OCI-LY3 (cell line): ENCODE measurements at regions not wholly inside any gene's neighbourhood (a gene's known extent, or its start where the extent isn't known, plus 50 kb on each side); places are given as distances from the start of the nearest gene placed in this dataset.

Experiments
- EZH2phosphoT487 ChIP-seq: fragments of 200-600 bp; shearing (Covaris generic); IDR thresholded peaks from 2 replicates; pipeline ENCODE4 v1.6.1; 2018; ENCODE audit warnings: antibody characterized with exemption, mixed run types, low read depth
- TF ChIP-seq, protein P1 (sequence below): fragments of 200-600, 300-600 bp; sonication (generic); IDR thresholded peaks from 2 replicates; pipeline ENCODE4 v1.5.1; 2014; ENCODE audit warnings: antibody characterized with exemption, low read length, low read depth

DNA sequence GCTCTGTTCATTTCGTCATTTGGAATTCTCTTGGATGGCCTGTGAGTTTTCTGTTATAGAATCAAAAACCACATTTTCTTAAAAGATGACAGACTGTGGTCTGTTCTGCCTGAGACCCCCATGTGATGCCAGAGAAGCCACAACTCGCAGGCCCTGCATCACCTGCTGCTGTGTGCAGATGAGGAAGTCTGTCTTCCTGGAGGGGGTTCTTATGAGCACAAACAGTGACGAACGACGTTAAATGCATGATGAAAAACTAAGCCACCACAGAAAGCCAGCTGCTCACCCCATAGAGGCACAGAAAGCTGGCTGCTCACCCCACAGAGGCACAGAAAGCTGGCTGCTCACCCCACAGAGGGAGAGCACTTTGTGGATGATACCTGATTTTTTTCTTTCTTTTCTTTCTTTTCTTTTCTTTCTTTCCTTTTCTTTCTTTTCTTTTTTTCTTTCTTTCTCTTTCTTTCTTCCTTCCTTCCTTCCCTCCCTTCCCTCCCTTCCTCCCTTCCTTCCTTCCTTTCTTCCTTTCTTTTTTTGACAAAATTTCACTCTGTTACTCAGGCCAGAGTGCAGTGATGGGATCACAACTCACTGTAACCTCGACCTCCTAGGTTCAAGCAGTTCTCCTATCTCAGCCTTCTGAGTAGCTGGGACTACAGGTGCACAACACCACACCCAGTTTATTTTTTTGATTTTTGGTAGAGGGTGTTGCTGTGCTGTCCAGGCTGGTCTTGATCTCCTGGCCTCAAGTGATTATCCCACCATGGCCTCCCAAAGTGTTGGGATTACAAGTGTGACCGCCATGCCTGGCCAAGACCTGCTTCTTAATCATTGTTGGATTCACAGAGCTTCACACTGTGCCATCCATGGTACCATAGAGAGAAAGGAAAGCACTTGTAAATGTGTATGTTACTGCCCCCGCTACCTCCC lies 1191.4 kb downstream of the UQCRFS1 start:
- TF ChIP-seq, protein P1, sequence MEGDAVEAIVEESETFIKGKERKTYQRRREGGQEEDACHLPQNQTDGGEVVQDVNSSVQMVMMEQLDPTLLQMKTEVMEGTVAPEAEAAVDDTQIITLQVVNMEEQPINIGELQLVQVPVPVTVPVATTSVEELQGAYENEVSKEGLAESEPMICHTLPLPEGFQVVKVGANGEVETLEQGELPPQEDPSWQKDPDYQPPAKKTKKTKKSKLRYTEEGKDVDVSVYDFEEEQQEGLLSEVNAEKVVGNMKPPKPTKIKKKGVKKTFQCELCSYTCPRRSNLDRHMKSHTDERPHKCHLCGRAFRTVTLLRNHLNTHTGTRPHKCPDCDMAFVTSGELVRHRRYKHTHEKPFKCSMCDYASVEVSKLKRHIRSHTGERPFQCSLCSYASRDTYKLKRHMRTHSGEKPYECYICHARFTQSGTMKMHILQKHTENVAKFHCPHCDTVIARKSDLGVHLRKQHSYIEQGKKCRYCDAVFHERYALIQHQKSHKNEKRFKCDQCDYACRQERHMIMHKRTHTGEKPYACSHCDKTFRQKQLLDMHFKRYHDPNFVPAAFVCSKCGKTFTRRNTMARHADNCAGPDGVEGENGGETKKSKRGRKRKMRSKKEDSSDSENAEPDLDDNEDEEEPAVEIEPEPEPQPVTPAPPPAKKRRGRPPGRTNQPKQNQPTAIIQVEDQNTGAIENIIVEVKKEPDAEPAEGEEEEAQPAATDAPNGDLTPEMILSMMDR, result no peak
- no peak for TF ChIP-seq EZH2phosphoT487
